Smooth muscle cell (in vitro differentiated cells): ENCODE measurements at regions not wholly inside any gene's neighbourhood (a gene's known extent, or its start where the extent isn't known, plus 50 kb on each side); places are given as distances from the start of the nearest gene placed in this dataset.
"Not testable (repeated sequence)": the region's sequence is repeated elsewhere in the genome, so short reads cannot be mapped to it uniquely, and the experiment has no call there.

Experiments used
- DNase-seq: peaks from one replicate; lab custom pipeline; 2025; ENCODE audit not compliant: unreplicated experiment; lab: John Stamatoyannopoulos, UW
- H2AFZ ChIP-seq: fragments of 200-600 bp; sonication (generic); 2 replicates; pipeline ENCODE4 v1.6.0; 2016; ENCODE audit warnings: antibody characterized with exemption, low read depth, mild to moderate bottlenecking
- H3F3A ChIP-seq: fragments of 200-600 bp; sonication (generic); 2 replicates; pipeline ENCODE4 v1.6.0; 2017; ENCODE audit warnings: antibody characterized with exemption, low read depth
- H3K27ac ChIP-seq: fragments of 200-600 bp; sonication (generic); 2 replicates; pipeline ENCODE4 v1.5.1; 2016; ENCODE audit warnings: low read depth, mild to moderate bottlenecking
- H3K27me3 ChIP-seq: fragments of 200-600 bp; sonication (generic); 2 replicates; pipeline ENCODE4 v1.6.1; 2016; ENCODE audit warnings: low read depth, mild to moderate bottlenecking
- H3K36me3 ChIP-seq: fragments of 200-600 bp; sonication (generic); 2 replicates; pipeline ENCODE4 v1.5.1; 2016; ENCODE audit warnings: low read depth
- H3K4me1 ChIP-seq: fragments of 200-600 bp; sonication (generic); 2 replicates; pipeline ENCODE4 v1.5.1; 2016; ENCODE audit warnings: low read depth
- H3K4me2 ChIP-seq: fragments of 200-600 bp; sonication (generic); 2 replicates; pipeline ENCODE4 v1.6.0; 2016; ENCODE audit warnings: mild to moderate bottlenecking
- H3K4me3 ChIP-seq: fragments of 200-600 bp; sonication (generic); 2 replicates; pipeline ENCODE4 v1.5.1; 2016; ENCODE audit warnings: mild to moderate bottlenecking
- H3K79me2 ChIP-seq: fragments of 200-600 bp; sonication (generic); 2 replicates; pipeline ENCODE4 v1.6.0; 2016; ENCODE audit warnings: low read depth, mild to moderate bottlenecking
- H3K9ac ChIP-seq: fragments of 200-600 bp; sonication (generic); 2 replicates; pipeline ENCODE4 v1.6.0; 2016; ENCODE audit warnings: low read depth
- H3K9me3 ChIP-seq: fragments of 200-600 bp; sonication (generic); replicated peaks from 2 replicates; pipeline ENCODE4 v1.5.1; 2016; ENCODE audit warnings: low read depth
- H4K20me1 ChIP-seq: fragments of 200-600 bp; sonication (generic); 2 replicates; pipeline ENCODE4 v1.6.0; 2016; ENCODE audit warnings: low read depth
- CTCF ChIP-seq: fragments of 200-600 bp; sonication (generic); IDR thresholded peaks from 2 replicates; pipeline ENCODE4 v1.5.1; 2017; ENCODE audit warnings: borderline replicate concordance, mild to moderate bottlenecking, antibody characterized with exemption; ENCODE audit not compliant: insufficient read depth, poor library complexity, severe bottlenecking
- WGBS: methylation state at CpG from one replicate; pipeline ENCODE4 v1.1.7; 2016; ENCODE audit warnings: low lambda C conversion rate; 5-methylcytosine and 5-hydroxymethylcytosine counted together

GRCh38 chr10:83764666-83765065 is 374.6 kb upstream of the GHITM start:
- Histone ChIP-seq H3K9ac (peak overlapping the region; percentile 17), H3K36me3 (no peaks in the 10 kb centered on the region), H3F3A (no peaks in the 10 kb centered on the region), H3K4me3 (no peak overlapping the region), H3K4me1 (peaks cover 16% of the 10 kb centered on the region), H3K27me3 (no peaks in the 10 kb centered on the region), H4K20me1 (no peaks in the 10 kb centered on the region), H2AFZ (no peak overlapping the region), H3K79me2 (no peaks in the 10 kb centered on the region), H3K27ac (peak overlapping the region; percentile 69), H3K9me3 (no peaks in the 10 kb centered on the region), H3K4me2 (peak overlapping the region; percentile 65)
- WGBS: 3% methylated on average over 5 of the region's 5 CpGs
- TF ChIP-seq CTCF: no peak
- no peak for DNase-seq

- Histone ChIP-seq H3F3A (no peaks in the 10 kb centered on the region), H3K9me3 (no peaks in the 10 kb centered on the region), H3K4me1 (peaks cover 15% of the 10 kb centered on the region), H3K4me3 (no peak overlapping the region), H3K27ac (no peak overlapping the region), H2AFZ (no peak overlapping the region), H3K27me3 (no peaks in the 10 kb centered on the region), H4K20me1 (no peaks in the 10 kb centered on the region), H3K4me2 (no peak overlapping the region), H3K79me2 (no peaks in the 10 kb centered on the region), H3K36me3 (no peaks in the 10 kb centered on the region), H3K9ac (no peak overlapping the region)
- 51% methylated on average over 2 of the region's 2 CpGs for WGBS
- TF ChIP-seq CTCF: no peak
- no peak for DNase-seq
Observed at GRCh38 chr10:83765731-83766130, 373.6 kb upstream of the GHITM start.

GRCh38 chr10:83769281-83769820 is 370.0 kb upstream of the GHITM start:
- Histone ChIP-seq H3K9me3 (no peaks in the 10 kb centered on the region), H3K4me3 (no peak overlapping the region), H2AFZ (peak overlapping the region; percentile 78), H4K20me1 (no peaks in the 10 kb centered on the region), H3K27ac (no peak overlapping the region), H3K4me2 (peak overlapping the region; percentile 51), H3K27me3 (no peaks in the 10 kb centered on the region), H3K79me2 (no peaks in the 10 kb centered on the region), H3K9ac (no peak overlapping the region), H3K4me1 (peaks cover 8% of the 10 kb centered on the region), H3F3A (no peaks in the 10 kb centered on the region), H3K36me3 (no peaks in the 10 kb centered on the region)
- TF ChIP-seq CTCF: no peak
- WGBS: 51% methylated on average over 5 of the region's 5 CpGs
- DNase-seq: no peak

- H3K4me2 ChIP-seq, H3K27me3 ChIP-seq, H3K4me1 ChIP-seq, H3K9ac ChIP-seq, H3K79me2 ChIP-seq, H2AFZ ChIP-seq, DNase-seq, H3K27ac ChIP-seq, H3F3A ChIP-seq, H4K20me1 ChIP-seq, H3K4me3 ChIP-seq, H3K36me3 ChIP-seq: not testable (repeated sequence)
- WGBS: 82% methylated on average over 25 of the region's 25 CpGs
- H3K9me3 ChIP-seq: peaks cover 11% of the 10 kb centered on the region
Observed at GRCh38 chr10:83786701-83787100, 352.6 kb upstream of the GHITM start.
